GM12878 (cell line): ENCODE measurements at regions not wholly inside any gene's neighbourhood (a gene's known extent, or its start where the extent isn't known, plus 50 kb on each side); places are given as distances from the start of the nearest gene placed in this dataset.

Experiments
- CEBPB ChIP-seq, 2 experiments: fragments of 150-350 bp in 1 of 2; IDR thresholded peaks; 2 replicates each; pipeline ENCODE4 v1.6.1; 2012 to 2014; ENCODE audit warnings: low read depth in 2 of 2, low read length in 2 of 2, borderline replicate concordance in 1 of 2, inconsistent platforms in 1 of 2
- FOXM1 ChIP-seq: IDR thresholded peaks from 2 replicates; pipeline ENCODE4 v1.6.1; 2012; ENCODE audit warnings: low read depth, mild to moderate bottlenecking, inconsistent platforms, low read length, moderate library complexity
- POLR2AphosphoS5 ChIP-seq: IDR thresholded peaks from 2 replicates; pipeline ENCODE4 v1.6.1; 2011; ENCODE audit warnings: mild to moderate bottlenecking, low read length, inconsistent platforms
- USF1 ChIP-seq: IDR thresholded peaks from 2 replicates; pipeline ENCODE4 v1.6.1; 2011; ENCODE audit warnings: borderline replicate concordance, low read depth, mild to moderate bottlenecking, moderate library complexity, mixed read lengths, low read length; ENCODE audit not compliant: insufficient read depth; ENCODE audit errors: extremely low read length

- TF ChIP-seq POLR2AphosphoS5 (no peak), CEBPB (IDR thresholded peaks at IDR 0.05; ENCODE audit: borderline replicate concordance in 1 of 2, low read depth in 2 of 2, low read length in 2 of 2) (no peak), FOXM1 (no peak), USF1 (no peak)
Observed at GRCh38 chr16:10321407-10322387, 64.2 kb upstream of the ATF7IP2 start.
